Osteoblast (primary cell): ENCODE measurements at regions not wholly inside any gene's neighbourhood (a gene's known extent, or its start where the extent isn't known, plus 50 kb on each side); places are given as distances from the start of the nearest gene placed in this dataset.

ENCODE experiments used
- DNase-seq: peaks from one replicate; pipeline ENCODE4 v3.0.0; 2011; ENCODE audit warnings: low spot score, mixed read lengths; ENCODE audit not compliant: insufficient read length; ENCODE audit errors: missing footprints
- H2AFZ ChIP-seq: 2 replicates; pipeline ENCODE4 v1.6.0; 2011; ENCODE audit warnings: mild to moderate bottlenecking, low read length
- H3K27ac ChIP-seq: 2 replicates; pipeline ENCODE4 v1.5.1; 2011; ENCODE audit warnings: mild to moderate bottlenecking, low read depth, low read length, moderate library complexity
- H3K27me3 ChIP-seq: 2 replicates; pipeline ENCODE4 v1.6.0; 2012; ENCODE audit warnings: mild to moderate bottlenecking, control low read depth, inconsistent platforms, low read length, moderate library complexity; ENCODE audit not compliant: insufficient read depth
- H3K36me3 ChIP-seq: 2 replicates; pipeline ENCODE4 v1.5.1; 2011; ENCODE audit warnings: mild to moderate bottlenecking, low read length, control low read depth, moderate library complexity; ENCODE audit not compliant: insufficient read depth
- H3K4me1 ChIP-seq: 2 replicates; pipeline ENCODE4 v1.5.1; 2011; ENCODE audit warnings: mild to moderate bottlenecking, low read length, control low read depth, moderate library complexity; ENCODE audit not compliant: insufficient read depth
- H3K4me2 ChIP-seq: 2 replicates; pipeline ENCODE4 v1.6.0; 2011; ENCODE audit warnings: mild to moderate bottlenecking, low read length; ENCODE audit not compliant: insufficient read depth
- H3K4me3 ChIP-seq: fragments of 200-600 bp; sonication (generic); 3 replicates; pipeline ENCODE4 v1.5.1; 2012; ENCODE audit warnings: mild to moderate bottlenecking, low read length, inconsistent platforms; ENCODE audit not compliant: insufficient read depth
- H3K79me2 ChIP-seq: 2 replicates; pipeline ENCODE4 v1.6.0; 2012; ENCODE audit warnings: mild to moderate bottlenecking, low read length, control low read depth, inconsistent platforms; ENCODE audit not compliant: insufficient read depth
- H3K9me3 ChIP-seq: 2 replicates; pipeline ENCODE4 v1.5.1; 2011; ENCODE audit warnings: low read depth, low read length, control low read depth
- H4K20me1 ChIP-seq: 2 replicates; pipeline ENCODE4 v1.6.0; 2012; ENCODE audit warnings: mild to moderate bottlenecking, low read length, control low read depth; ENCODE audit not compliant: insufficient read depth
- TF ChIP-seq, protein P1 (sequence below): IDR thresholded peaks from 2 replicates; pipeline ENCODE4 v1.5.1; 2011; ENCODE audit warnings: mild to moderate bottlenecking, low read depth, low read length, moderate library complexity; ENCODE audit errors: extremely low read depth

DNA sequence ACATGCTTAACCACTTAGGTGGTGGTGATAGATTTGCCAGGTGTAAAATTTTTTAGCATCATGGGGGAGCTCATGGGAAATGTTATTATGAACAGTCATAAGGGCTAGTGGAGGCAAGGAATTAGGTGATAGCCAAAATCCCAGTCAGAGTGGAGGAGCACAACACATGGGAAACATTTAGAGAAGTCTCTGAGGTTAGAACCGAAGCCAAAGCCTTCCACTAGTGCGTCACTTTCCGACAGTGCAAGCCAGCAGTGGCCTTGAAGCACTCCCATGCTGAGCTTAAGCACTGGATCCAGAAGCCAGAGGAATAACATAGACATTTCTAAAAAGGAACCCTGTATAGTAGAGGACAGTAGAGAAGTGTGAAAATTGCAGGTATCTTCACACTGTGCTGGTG is 101.5 kb upstream of the SNX2 start:
- Histone ChIP-seq H3K27ac (no peak overlapping the region), H3K36me3 (no peaks in the 10 kb centered on the region), H2AFZ (no peak overlapping the region), H3K4me1 (peaks cover 7% of the 10 kb centered on the region), H3K79me2 (no peaks in the 10 kb centered on the region), H4K20me1 (no peaks in the 10 kb centered on the region), H3K9me3 (no peaks in the 10 kb centered on the region), H3K27me3 (no peaks in the 10 kb centered on the region), H3K4me3 (no peak overlapping the region), H3K4me2 (no peak overlapping the region)
- DNase-seq = peak; percentile 50
- TF ChIP-seq, protein P1, sequence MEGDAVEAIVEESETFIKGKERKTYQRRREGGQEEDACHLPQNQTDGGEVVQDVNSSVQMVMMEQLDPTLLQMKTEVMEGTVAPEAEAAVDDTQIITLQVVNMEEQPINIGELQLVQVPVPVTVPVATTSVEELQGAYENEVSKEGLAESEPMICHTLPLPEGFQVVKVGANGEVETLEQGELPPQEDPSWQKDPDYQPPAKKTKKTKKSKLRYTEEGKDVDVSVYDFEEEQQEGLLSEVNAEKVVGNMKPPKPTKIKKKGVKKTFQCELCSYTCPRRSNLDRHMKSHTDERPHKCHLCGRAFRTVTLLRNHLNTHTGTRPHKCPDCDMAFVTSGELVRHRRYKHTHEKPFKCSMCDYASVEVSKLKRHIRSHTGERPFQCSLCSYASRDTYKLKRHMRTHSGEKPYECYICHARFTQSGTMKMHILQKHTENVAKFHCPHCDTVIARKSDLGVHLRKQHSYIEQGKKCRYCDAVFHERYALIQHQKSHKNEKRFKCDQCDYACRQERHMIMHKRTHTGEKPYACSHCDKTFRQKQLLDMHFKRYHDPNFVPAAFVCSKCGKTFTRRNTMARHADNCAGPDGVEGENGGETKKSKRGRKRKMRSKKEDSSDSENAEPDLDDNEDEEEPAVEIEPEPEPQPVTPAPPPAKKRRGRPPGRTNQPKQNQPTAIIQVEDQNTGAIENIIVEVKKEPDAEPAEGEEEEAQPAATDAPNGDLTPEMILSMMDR = no peak

DNA sequence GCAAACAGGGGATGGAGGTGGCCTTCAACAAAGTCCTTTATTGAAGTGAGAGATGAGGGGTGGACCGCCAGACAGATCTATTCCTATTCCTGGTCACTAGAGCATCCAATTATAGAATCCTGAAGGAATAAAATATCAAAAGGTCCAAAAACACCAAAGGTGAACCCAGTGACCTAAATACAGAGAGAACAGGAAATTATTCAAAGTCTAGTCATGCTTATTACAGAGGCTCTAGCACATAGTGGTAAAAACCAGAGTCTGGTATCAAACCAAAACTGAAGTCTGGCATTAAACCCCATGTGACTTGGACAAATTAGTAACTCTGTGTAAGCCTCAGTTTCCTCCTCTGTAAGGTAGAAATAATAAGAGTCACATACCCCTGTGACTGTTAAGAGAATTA is 100.5 kb upstream of the SNX2 start:
- Histone ChIP-seq H3K27ac (no peak overlapping the region), H3K4me2 (no peak overlapping the region)
- peak; percentile 3 for DNase-seq

DNA sequence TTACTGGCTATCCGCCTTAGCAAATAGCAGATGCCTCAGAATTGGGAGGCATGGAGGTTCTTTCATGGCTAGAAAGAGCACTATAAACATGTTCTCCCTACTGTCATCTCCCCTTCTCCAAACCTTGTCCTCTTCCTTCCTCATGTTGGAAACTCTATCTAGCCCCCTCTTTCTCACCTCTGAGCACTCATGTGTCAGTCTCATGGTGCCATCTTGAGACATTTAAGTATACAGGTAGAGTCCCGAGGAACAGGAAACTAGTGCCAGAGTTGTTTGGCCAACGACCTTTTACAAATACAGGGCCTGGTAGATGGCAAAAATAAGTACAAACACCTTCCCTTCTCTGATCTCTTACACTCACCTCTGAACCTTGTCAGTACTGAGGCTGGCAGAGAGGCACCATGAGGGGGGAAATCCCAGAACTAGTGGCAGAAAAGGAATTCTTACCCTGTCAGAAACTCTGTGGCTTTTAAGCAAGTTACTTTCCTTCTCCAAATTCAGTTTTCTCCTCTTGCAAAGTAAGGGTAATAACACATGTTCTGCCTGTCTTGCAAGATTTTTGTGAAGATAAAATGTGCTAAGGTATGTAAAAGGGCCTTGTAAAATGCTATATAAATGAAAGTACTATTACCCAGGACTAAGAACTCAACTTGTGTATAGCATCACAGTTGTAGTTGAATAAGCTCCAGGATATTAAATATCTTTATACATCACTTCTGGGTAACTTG is 94.1 kb upstream of the SNX2 start:
- Histone ChIP-seq H3K4me1 (no peaks in the 10 kb centered on the region), H4K20me1 (no peaks in the 10 kb centered on the region), H3K79me2 (no peaks in the 10 kb centered on the region), H3K27me3 (no peaks in the 10 kb centered on the region), H3K36me3 (no peaks in the 10 kb centered on the region), H3K4me2 (no peak overlapping the region), H3K9me3 (no peaks in the 10 kb centered on the region), H3K27ac (no peak overlapping the region), H2AFZ (no peak overlapping the region), H3K4me3 (no peak overlapping the region)
- no peak for DNase-seq
- TF ChIP-seq, protein P1 = no peak

More for the DNA sequence above, 100.5 kb upstream of the SNX2 start:
- no peaks in the 10 kb centered on the region for H3K79me2 ChIP-seq
- H3K27me3 ChIP-seq = no peaks in the 10 kb centered on the region
- TF ChIP-seq, protein P1 = no peak
- H3K36me3 ChIP-seq = no peaks in the 10 kb centered on the region
- no peak overlapping the region for H3K4me3 ChIP-seq
- H4K20me1 ChIP-seq = no peaks in the 10 kb centered on the region
- H3K9me3 ChIP-seq = no peaks in the 10 kb centered on the region
- no peak overlapping the region for H2AFZ ChIP-seq
- H3K4me1 ChIP-seq = peaks cover 7% of the 10 kb centered on the region

DNA sequence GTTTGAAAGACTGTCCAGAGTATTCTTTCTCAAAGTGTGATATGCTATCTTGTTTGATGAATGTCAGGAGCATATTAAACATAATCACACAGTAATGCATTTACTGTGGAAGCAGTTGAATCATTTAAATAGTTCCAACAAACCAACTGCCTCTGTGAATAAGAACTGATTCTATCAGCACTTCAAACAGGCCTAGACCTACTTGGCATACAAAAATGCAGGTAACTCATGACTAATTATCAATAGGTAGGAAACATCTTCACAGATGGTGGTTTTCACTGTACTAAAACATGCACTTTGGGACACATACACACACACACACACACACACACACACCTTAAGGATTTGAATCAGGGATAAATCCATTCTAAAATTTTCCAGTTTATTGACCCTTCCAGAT is 91.2 kb upstream of the SNX2 start:
- Histone ChIP-seq H3K4me3 (no peak overlapping the region), H2AFZ (no peak overlapping the region), H3K27me3 (no peaks in the 10 kb centered on the region), H3K27ac (no peak overlapping the region), H3K36me3 (no peaks in the 10 kb centered on the region), H3K79me2 (no peaks in the 10 kb centered on the region), H3K9me3 (no peaks in the 10 kb centered on the region), H3K4me1 (no peaks in the 10 kb centered on the region), H3K4me2 (no peak overlapping the region), H4K20me1 (no peaks in the 10 kb centered on the region)
- DNase-seq = no peak
- TF ChIP-seq, protein P1 = no peak
